Liver (tissue), 8 donors: ENCODE measurements at regions not wholly inside any gene's neighbourhood (a gene's known extent, or its start where the extent isn't known, plus 50 kb on each side); places are given as distances from the start of the nearest gene placed in this dataset.

ENCODE experiments used
- DNase-seq: peaks from one replicate; pipeline ENCODE4 v3.0.0-alpha.2; 2017; ENCODE audit warnings: low spot score
- H3K27ac ChIP-seq, 2 donors: one replicate each; pipeline ENCODE4 v1.7.0; 2013; ENCODE audit warnings: inconsistent platforms in 2 of 2, low read length in 2 of 2, control low read depth in 1 of 2, low read depth in 1 of 2, mild to moderate bottlenecking in 1 of 2
- H3K27me3 ChIP-seq, 4 donors: one replicate each; pipeline versions ENCODE4 v1.6.1 to v1.7.0; 2013; ENCODE audit warnings: low read length in 3 of 4, inconsistent platforms in 1 of 4, mild to moderate bottlenecking in 1 of 4, moderate library complexity in 1 of 4; ENCODE audit not compliant: control insufficient read depth in 4 of 4, insufficient read depth in 4 of 4
- H3K36me3 ChIP-seq, 4 donors: one replicate each; pipeline versions ENCODE4 v1.6.1 to v1.7.0; 2013; ENCODE audit warnings: low read length in 3 of 4, mild to moderate bottlenecking in 3 of 4, low read depth in 1 of 4, moderate library complexity in 1 of 4; ENCODE audit not compliant: control insufficient read depth in 4 of 4, insufficient read depth in 3 of 4
- H3K4me1 ChIP-seq, 4 donors: one replicate each; pipeline versions ENCODE4 v1.6.1 to v1.7.0; 2013; ENCODE audit warnings: low read length in 3 of 4, mild to moderate bottlenecking in 3 of 4, moderate library complexity in 1 of 4; ENCODE audit not compliant: control insufficient read depth in 4 of 4, insufficient read depth in 4 of 4
- H3K4me3 ChIP-seq, 3 donors: one replicate each; pipeline versions ENCODE4 v1.6.1 to v1.7.0; 2013; ENCODE audit warnings: low read length in 3 of 3, control low read depth in 1 of 3, low read depth in 1 of 3, mild to moderate bottlenecking in 1 of 3
- H3K9ac ChIP-seq, 2 donors: one replicate each; pipeline ENCODE4 v1.7.0; 2013; ENCODE audit warnings: low read length in 2 of 2, mild to moderate bottlenecking in 2 of 2, moderate library complexity in 2 of 2, control low read depth in 1 of 2, low read depth in 1 of 2
- H3K9me3 ChIP-seq, 4 donors: one replicate each; pipeline versions ENCODE4 v1.6.1 to v1.7.0; 2013; ENCODE audit warnings: low read length in 3 of 4; ENCODE audit not compliant: control insufficient read depth in 4 of 4
- ATF3 ChIP-seq: IDR thresholded peaks from 2 replicates; pipeline ENCODE4 v1.6.1; 2016; ENCODE audit warnings: antibody characterized with exemption
- CTCF ChIP-seq: fragments of 150-350 bp; IDR thresholded peaks from 2 replicates; pipeline ENCODE4 v1.5.1; 2017; ENCODE audit warnings: improper control_type of control experiment, low read depth, low read length; ENCODE audit not compliant: missing input control
- EGR1 ChIP-seq, 2 donors: IDR thresholded peaks; 2 replicates each; pipeline ENCODE4 v1.6.1; 2016 to 2018; ENCODE audit warnings: antibody characterized with exemption in 2 of 2, low read depth in 2 of 2
- FOXA1 ChIP-seq: IDR thresholded peaks from 2 replicates; pipeline ENCODE4 v1.6.1; 2016; ENCODE audit warnings: antibody characterized with exemption
- FOXA2 ChIP-seq: IDR thresholded peaks from 2 replicates; pipeline ENCODE4 v1.6.1; 2016; ENCODE audit warnings: antibody characterized with exemption
- GABPA ChIP-seq, 2 donors: IDR thresholded peaks in 1 of 2; conservative IDR thresholded peaks in 1 of 2; 2 replicates each; pipeline ENCODE4 v1.6.1; 2016; ENCODE audit warnings: antibody characterized with exemption in 2 of 2, mild to moderate bottlenecking in 1 of 2, moderate library complexity in 1 of 2
- HNF4A ChIP-seq, 2 donors: conservative IDR thresholded peaks; 2 replicates each; pipeline ENCODE4 v1.6.1; 2016; ENCODE audit warnings: antibody characterized with exemption in 2 of 2, mild to moderate bottlenecking in 2 of 2
- HNF4G ChIP-seq: IDR thresholded peaks from 2 replicates; pipeline ENCODE4 v1.6.1; 2016; ENCODE audit warnings: antibody characterized with exemption
- JUND ChIP-seq, 2 donors: IDR thresholded peaks; 2 replicates each; pipeline ENCODE4 v1.6.1; 2016; ENCODE audit warnings: antibody characterized with exemption in 2 of 2
- MAX ChIP-seq: IDR thresholded peaks from 2 replicates; pipeline ENCODE4 v1.6.1; 2016; ENCODE audit warnings: antibody characterized with exemption
- NR2F2 ChIP-seq: IDR thresholded peaks from 2 replicates; pipeline ENCODE4 v1.6.1; 2016; ENCODE audit warnings: antibody characterized with exemption
- RAD21 ChIP-seq, 2 donors: IDR thresholded peaks; 2 replicates each; pipeline ENCODE4 v1.6.1; 2016; ENCODE audit warnings: antibody characterized with exemption in 2 of 2, mild to moderate bottlenecking in 2 of 2
- REST ChIP-seq: IDR thresholded peaks from 2 replicates; pipeline ENCODE4 v1.6.1; 2016; ENCODE audit warnings: antibody characterized with exemption, mild to moderate bottlenecking
- RXRA ChIP-seq, 2 donors: IDR thresholded peaks; 2 replicates each; pipeline ENCODE4 v1.6.1; 2017 to 2018; ENCODE audit warnings: antibody characterized with exemption in 2 of 2, mild to moderate bottlenecking in 1 of 2
- SP1 ChIP-seq: IDR thresholded peaks from 2 replicates; pipeline ENCODE4 v1.6.1; 2018; ENCODE audit warnings: antibody characterized with exemption, mild to moderate bottlenecking
- TAF1 ChIP-seq: conservative IDR thresholded peaks from 2 replicates; pipeline ENCODE4 v1.6.1; 2016; ENCODE audit warnings: antibody characterized with exemption, mild to moderate bottlenecking
- YY1 ChIP-seq: IDR thresholded peaks from 2 replicates; pipeline ENCODE4 v1.6.1; 2016; ENCODE audit warnings: antibody characterized with exemption, mild to moderate bottlenecking
- ZBTB33 ChIP-seq: IDR thresholded peaks from 2 replicates; pipeline ENCODE4 v1.6.1; 2016; ENCODE audit warnings: antibody characterized with exemption
- WGBS: extraction: QIAGEN DNeasy Blood & Tissue Kit; methylation state at CpG from one replicate; pipeline ENCODE4 v1.1.7; 2013; 5-methylcytosine and 5-hydroxymethylcytosine counted together
- donor health status: healthy.
- donor health status: healthy.
- donor health status: healthy.
- donor health status: healthy.
- donor health status: healthy.

- no peak for DNase-seq
- Histone ChIP-seq H3K27ac (no peak overlapping the region), H3K27me3 (peaks cover 0 to 6% (median 0%) of the 10 kb centered on the region in 4 donors), H3K9ac (no peak overlapping the region), H3K4me3 (no peak overlapping the region), H3K4me1 (no peaks in the 10 kb centered on the region), H3K9me3 (no peaks in the 10 kb centered on the region), H3K36me3 (no peaks in the 10 kb centered on the region)
- no peak for TF ChIP-seq FOXA2
- TF ChIP-seq HNF4A (conservative IDR thresholded peaks at IDR 0.05), result peak in 1 of 2 donors; percentile 63
- WGBS, result 37% methylated on average over 3 of the region's 3 CpGs
These were observed 176.4 kb downstream of the FGF18 start for GRCh38 chr5:171595801-171596231.

- no peak for DNase-seq
- H3K4me1 ChIP-seq, result no peaks in the 10 kb centered on the region
- H3K4me3 ChIP-seq, result no peak overlapping the region
- TF ChIP-seq EGR1 (IDR thresholded peaks at IDR 0.05; ENCODE audit: low read depth in 2 of 2) (no peak), JUND (IDR thresholded peaks at IDR 0.05) (no peak), REST (no peak), YY1 (no peak), HNF4G (no peak), FOXA2 (no peak), RXRA (IDR thresholded peaks at IDR 0.05) (no peak), RAD21 (IDR thresholded peaks at IDR 0.05) (no peak), TAF1 (no peak), GABPA (IDR thresholded peaks at IDR 0.05 in 1 of 2, conservative IDR thresholded peaks at IDR 0.05 in 1 of 2) (no peak), ATF3 (no peak), CTCF (no peak), NR2F2 (no peak), ZBTB33 (no peak), SP1 (no peak), MAX (no peak), FOXA1 (no peak), HNF4A (conservative IDR thresholded peaks at IDR 0.05) (no peak)
- no peaks in the 10 kb centered on the region for H3K36me3 ChIP-seq
- no peak overlapping the region for H3K27ac ChIP-seq
- 70% methylated on average over 22 of the region's 22 CpGs for WGBS
- peaks cover 0 to 6% (median 0%) of the 10 kb centered on the region in 4 donors for H3K27me3 ChIP-seq
- no peak overlapping the region for H3K9ac ChIP-seq
- H3K9me3 ChIP-seq, result no peaks in the 10 kb centered on the region
These were observed 177.0 kb downstream of the FGF18 start for GRCh38 chr5:171596391-171596878.
